ENCODE measurements at regions not wholly inside any gene's neighbourhood (a gene's known extent, or its start where the extent isn't known, plus 50 kb on each side); places are given as distances from the start of the nearest gene placed in this dataset.

- Histone ChIP-seq H3K36me3 (ENCODE audit: insufficient read depth, low read length) (peaks cover 40% of the 10 kb centered on the region), H3K4me1 (ENCODE audit: insufficient read depth, low read length) (peaks cover 50% of the 10 kb centered on the region)
Measured at GRCh38 chr12:124419292-124420040, 124.6 kb downstream of the RFLNA start.

GRCh38 chr12:124418791-124419190 is 123.9 kb downstream of the RFLNA start:
- Histone ChIP-seq H3K27me3 (ENCODE audit: control insufficient read depth in 1 of 2, insufficient read depth in 2 of 2, low read length in 2 of 2) (no peaks in the 10 kb centered on the region), H3K4me3 (ENCODE audit: low read depth in 1 of 2, low read length in 2 of 2) (no peak overlapping the region), H3K9ac (ENCODE audit: low read length) (no peak overlapping the region), H3K36me3 (ENCODE audit: insufficient read depth, low read length) (peaks cover 35% of the 10 kb centered on the region), H3K27ac (ENCODE audit: low read depth, low read length) (no peak overlapping the region), H3K9me3 (ENCODE audit: low read length) (no peaks in the 10 kb centered on the region), H3K4me1 (ENCODE audit: insufficient read depth, low read length) (peaks cover 49% of the 10 kb centered on the region)

More at GRCh38 chr12:124419292-124420040, 124.6 kb downstream of the RFLNA start:
- Histone ChIP-seq H3K27ac (ENCODE audit: low read depth, low read length) (peak overlapping the region; percentile 74), H3K4me3 (ENCODE audit: low read depth in 1 of 2, low read length in 2 of 2) (no peak overlapping the region), H3K9ac (ENCODE audit: low read length) (no peak overlapping the region), H3K9me3 (ENCODE audit: low read length) (no peaks in the 10 kb centered on the region), H3K27me3 (ENCODE audit: control insufficient read depth in 1 of 2, insufficient read depth in 2 of 2, low read length in 2 of 2) (no peaks in the 10 kb centered on the region)

- peaks cover 35% of the 10 kb centered on the region for H3K36me3 ChIP-seq (ENCODE audit: insufficient read depth, low read length)
- H3K27ac ChIP-seq (ENCODE audit: low read depth, low read length) = no peak overlapping the region
Measured at GRCh38 chr12:124418156-124418555, 123.3 kb downstream of the RFLNA start.

GRCh38 chr12:124416516-124417395 is 121.9 kb downstream of the RFLNA start:
- no peak overlapping the region for H3K4me3 ChIP-seq (ENCODE audit: low read depth in 1 of 2, low read length in 2 of 2)
- H3K36me3 ChIP-seq (ENCODE audit: insufficient read depth, low read length) = peaks cover 35% of the 10 kb centered on the region
- no peaks in the 10 kb centered on the region for H3K27me3 ChIP-seq (ENCODE audit: control insufficient read depth in 1 of 2, insufficient read depth in 2 of 2, low read length in 2 of 2)
- no peaks in the 10 kb centered on the region for H3K9me3 ChIP-seq (ENCODE audit: low read length)
- peaks cover 50% of the 10 kb centered on the region for H3K4me1 ChIP-seq (ENCODE audit: insufficient read depth, low read length)
- H3K27ac ChIP-seq (ENCODE audit: low read depth, low read length) = no peak overlapping the region
- no peak overlapping the region for H3K9ac ChIP-seq (ENCODE audit: low read length)

More at GRCh38 chr12:124418156-124418555, 123.3 kb downstream of the RFLNA start:
- Histone ChIP-seq H3K9ac (ENCODE audit: low read length) (no peak overlapping the region), H3K9me3 (ENCODE audit: low read length) (no peaks in the 10 kb centered on the region), H3K27me3 (ENCODE audit: control insufficient read depth in 1 of 2, insufficient read depth in 2 of 2, low read length in 2 of 2) (no peaks in the 10 kb centered on the region), H3K4me3 (ENCODE audit: low read depth in 1 of 2, low read length in 2 of 2) (no peak overlapping the region), H3K4me1 (ENCODE audit: insufficient read depth, low read length) (peaks cover 50% of the 10 kb centered on the region)

- H3K4me1 ChIP-seq (ENCODE audit: insufficient read depth, low read length) = peaks cover 57% of the 10 kb centered on the region
- peaks cover 28% of the 10 kb centered on the region for H3K36me3 ChIP-seq (ENCODE audit: insufficient read depth, low read length)
- no peak overlapping the region for H3K4me3 ChIP-seq (ENCODE audit: low read depth in 1 of 2, low read length in 2 of 2)
- H3K27ac ChIP-seq (ENCODE audit: low read depth, low read length) = no peak overlapping the region
- H3K9ac ChIP-seq (ENCODE audit: low read length) = no peak overlapping the region
- H3K9me3 ChIP-seq (ENCODE audit: low read length) = no peaks in the 10 kb centered on the region
- H3K27me3 ChIP-seq (ENCODE audit: control insufficient read depth in 1 of 2, insufficient read depth in 2 of 2, low read length in 2 of 2) = no peaks in the 10 kb centered on the region
Measured at GRCh38 chr12:124415064-124415463, 120.2 kb downstream of the RFLNA start.

- H3K27me3 ChIP-seq (ENCODE audit: control insufficient read depth in 1 of 2, insufficient read depth in 2 of 2, low read length in 2 of 2) = no peaks in the 10 kb centered on the region
- peaks cover 23% of the 10 kb centered on the region for H3K36me3 ChIP-seq (ENCODE audit: insufficient read depth, low read length)
- H3K9me3 ChIP-seq (ENCODE audit: low read length) = no peaks in the 10 kb centered on the region
- peak overlapping the region; percentile 89 for H3K27ac ChIP-seq (ENCODE audit: low read depth, low read length)
- H3K4me3 ChIP-seq (ENCODE audit: low read depth in 1 of 2, low read length in 2 of 2) = no peak overlapping the region
- peaks cover 58% of the 10 kb centered on the region for H3K4me1 ChIP-seq (ENCODE audit: insufficient read depth, low read length)
- H3K9ac ChIP-seq (ENCODE audit: low read length) = no peak overlapping the region
Measured at GRCh38 chr12:124413915-124414314, 119.0 kb downstream of the RFLNA start.

- H3K4me1 ChIP-seq (ENCODE audit: insufficient read depth, low read length) = peaks cover 61% of the 10 kb centered on the region
- peak overlapping the region; percentile 89 for H3K27ac ChIP-seq (ENCODE audit: low read depth, low read length)
- peaks cover 18% of the 10 kb centered on the region for H3K36me3 ChIP-seq (ENCODE audit: insufficient read depth, low read length)
- H3K4me3 ChIP-seq (ENCODE audit: low read depth in 1 of 2, low read length in 2 of 2) = no peak overlapping the region
- H3K9ac ChIP-seq (ENCODE audit: low read length) = peak overlapping the region; percentile 4
- no peaks in the 10 kb centered on the region for H3K9me3 ChIP-seq (ENCODE audit: low read length)
- H3K27me3 ChIP-seq (ENCODE audit: control insufficient read depth in 1 of 2, insufficient read depth in 2 of 2, low read length in 2 of 2) = no peaks in the 10 kb centered on the region
Measured at GRCh38 chr12:124413401-124413800, 118.5 kb downstream of the RFLNA start.

GRCh38 chr12:124412646-124413015 is 117.7 kb downstream of the RFLNA start:
- H3K9me3 ChIP-seq (ENCODE audit: low read length) = no peaks in the 10 kb centered on the region
- H3K4me1 ChIP-seq (ENCODE audit: insufficient read depth, low read length) = peaks cover 61% of the 10 kb centered on the region
- peak overlapping the region in 1 of 2 donors; percentile 20 for H3K4me3 ChIP-seq (ENCODE audit: low read depth in 1 of 2, low read length in 2 of 2)
- peaks cover 11% of the 10 kb centered on the region for H3K36me3 ChIP-seq (ENCODE audit: insufficient read depth, low read length)
- H3K9ac ChIP-seq (ENCODE audit: low read length) = peak overlapping the region; percentile 4
- H3K27me3 ChIP-seq (ENCODE audit: control insufficient read depth in 1 of 2, insufficient read depth in 2 of 2, low read length in 2 of 2) = no peaks in the 10 kb centered on the region
- peak overlapping the region; percentile 89 for H3K27ac ChIP-seq (ENCODE audit: low read depth, low read length)

- H3K27ac ChIP-seq (ENCODE audit: low read depth, low read length) = peak overlapping the region; percentile 89
- peaks cover 7% of the 10 kb centered on the region for H3K36me3 ChIP-seq (ENCODE audit: insufficient read depth, low read length)
- H3K27me3 ChIP-seq (ENCODE audit: control insufficient read depth in 1 of 2, insufficient read depth in 2 of 2, low read length in 2 of 2) = no peaks in the 10 kb centered on the region
- H3K4me1 ChIP-seq (ENCODE audit: insufficient read depth, low read length) = peaks cover 61% of the 10 kb centered on the region
- no peaks in the 10 kb centered on the region for H3K9me3 ChIP-seq (ENCODE audit: low read length)
- peak overlapping the region in 1 of 2 donors; percentile 20 for H3K4me3 ChIP-seq (ENCODE audit: low read depth in 1 of 2, low read length in 2 of 2)
- peak overlapping the region; percentile 4 for H3K9ac ChIP-seq (ENCODE audit: low read length)
Measured at GRCh38 chr12:124411953-124412645, 117.2 kb downstream of the RFLNA start.

GRCh38 chr12:124411281-124411878 is 116.5 kb downstream of the RFLNA start:
- no peak overlapping the region for H3K4me3 ChIP-seq (ENCODE audit: low read depth in 1 of 2, low read length in 2 of 2)
- H3K27ac ChIP-seq (ENCODE audit: low read depth, low read length) = peak overlapping the region; percentile 89
- H3K9ac ChIP-seq (ENCODE audit: low read length) = peak overlapping the region; percentile 36
- H3K27me3 ChIP-seq (ENCODE audit: control insufficient read depth in 1 of 2, insufficient read depth in 2 of 2, low read length in 2 of 2) = no peaks in the 10 kb centered on the region
- no peaks in the 10 kb centered on the region for H3K9me3 ChIP-seq (ENCODE audit: low read length)
- peaks cover 7% of the 10 kb centered on the region for H3K36me3 ChIP-seq (ENCODE audit: insufficient read depth, low read length)
- peaks cover 61% of the 10 kb centered on the region for H3K4me1 ChIP-seq (ENCODE audit: insufficient read depth, low read length)

All from muscle layer of colon (tissue), 2 donors.